Bronchial epithelial cell (primary cell): ENCODE measurements at regions not wholly inside any gene's neighbourhood (a gene's known extent, or its start where the extent isn't known, plus 50 kb on each side); places are given as distances from the start of the nearest gene placed in this dataset.

Experiments
- DNase-seq: peaks from one replicate; pipeline ENCODE4 v3.0.0-alpha.2; 2010; ENCODE audit warnings: low read depth
- FAIRE-seq: peaks from 2 replicates; lab custom pipeline; 2011; peaks lifted over from hg19 to GRCh38; lab: Jason Lieb, UNC
- H3K27me3 ChIP-seq: 2 replicates; pipeline ENCODE4 v1.5.1; 2011; ENCODE audit warnings: low read length; ENCODE audit not compliant: control insufficient read depth, insufficient read depth
- H3K36me3 ChIP-seq: 2 replicates; pipeline ENCODE4 v1.5.1; 2011; ENCODE audit warnings: low read length; ENCODE audit not compliant: control insufficient read depth, insufficient read depth
- H3K4me3 ChIP-seq: 2 replicates; pipeline ENCODE4 v1.5.1; 2011; ENCODE audit warnings: mild to moderate bottlenecking, low read depth, low read length, control low read depth
- TF ChIP-seq, protein P1 (sequence below): IDR thresholded peaks from 2 replicates; pipeline ENCODE4 v1.5.1; 2011; ENCODE audit warnings: mild to moderate bottlenecking, moderate library complexity, low read length, control low read depth, inconsistent platforms; ENCODE audit not compliant: insufficient read depth, severe bottlenecking

GRCh38 chr9:86764221-86764624 is 183.1 kb downstream of the GAS1 start:
- H3K27me3 ChIP-seq, result no peaks in the 10 kb centered on the region
- TF ChIP-seq, protein P1, sequence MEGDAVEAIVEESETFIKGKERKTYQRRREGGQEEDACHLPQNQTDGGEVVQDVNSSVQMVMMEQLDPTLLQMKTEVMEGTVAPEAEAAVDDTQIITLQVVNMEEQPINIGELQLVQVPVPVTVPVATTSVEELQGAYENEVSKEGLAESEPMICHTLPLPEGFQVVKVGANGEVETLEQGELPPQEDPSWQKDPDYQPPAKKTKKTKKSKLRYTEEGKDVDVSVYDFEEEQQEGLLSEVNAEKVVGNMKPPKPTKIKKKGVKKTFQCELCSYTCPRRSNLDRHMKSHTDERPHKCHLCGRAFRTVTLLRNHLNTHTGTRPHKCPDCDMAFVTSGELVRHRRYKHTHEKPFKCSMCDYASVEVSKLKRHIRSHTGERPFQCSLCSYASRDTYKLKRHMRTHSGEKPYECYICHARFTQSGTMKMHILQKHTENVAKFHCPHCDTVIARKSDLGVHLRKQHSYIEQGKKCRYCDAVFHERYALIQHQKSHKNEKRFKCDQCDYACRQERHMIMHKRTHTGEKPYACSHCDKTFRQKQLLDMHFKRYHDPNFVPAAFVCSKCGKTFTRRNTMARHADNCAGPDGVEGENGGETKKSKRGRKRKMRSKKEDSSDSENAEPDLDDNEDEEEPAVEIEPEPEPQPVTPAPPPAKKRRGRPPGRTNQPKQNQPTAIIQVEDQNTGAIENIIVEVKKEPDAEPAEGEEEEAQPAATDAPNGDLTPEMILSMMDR, result no peak
- no peaks in the 10 kb centered on the region for H3K36me3 ChIP-seq
- no peak for FAIRE-seq
- DNase-seq, result no peak
- H3K4me3 ChIP-seq, result no peak overlapping the region

DNA sequence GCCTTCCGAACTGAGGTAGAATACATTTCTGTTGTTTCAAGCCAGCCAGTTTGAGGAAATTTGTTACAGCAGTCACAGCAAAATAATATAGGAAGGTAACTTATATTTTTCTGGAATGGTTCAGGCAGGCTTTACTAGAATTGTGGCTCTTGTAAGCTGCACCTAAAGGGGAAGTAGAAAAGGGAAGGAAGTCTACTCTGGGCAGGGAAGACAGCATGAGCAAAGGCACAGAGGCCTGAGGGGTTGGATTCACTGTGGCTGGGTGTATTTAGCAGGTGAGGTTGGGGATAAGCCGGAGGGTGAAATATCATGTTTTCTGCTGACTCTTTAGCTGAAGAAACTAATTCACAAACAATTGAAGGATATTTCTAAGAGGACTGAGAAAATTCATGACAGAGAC is 183.5 kb downstream of the GAS1 start:
- H3K27me3 ChIP-seq, result no peaks in the 10 kb centered on the region
- H3K4me3 ChIP-seq, result no peak overlapping the region
- H3K36me3 ChIP-seq, result no peaks in the 10 kb centered on the region
- FAIRE-seq (no peak), DNase-seq (no peak)
- TF ChIP-seq, protein P1, result no peak

DNA sequence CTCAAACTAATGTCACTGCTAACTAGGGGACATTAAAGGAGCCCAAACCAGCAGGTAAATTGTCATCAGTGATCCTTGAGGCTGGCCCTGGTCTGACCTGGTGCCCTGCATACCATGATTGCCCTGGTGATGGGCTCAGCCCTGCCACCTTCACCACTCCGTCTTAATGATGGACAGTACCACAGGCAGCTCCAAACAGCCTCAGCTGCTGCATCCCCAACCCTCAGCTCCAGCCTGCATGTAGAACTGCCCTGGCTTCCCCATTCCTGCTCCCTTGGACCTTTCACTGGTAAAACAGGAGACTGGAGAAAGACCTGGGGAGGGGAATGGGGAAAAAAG is 190.0 kb downstream of the GAS1 start:
- Histone ChIP-seq H3K4me3 (no peak overlapping the region), H3K36me3 (no peaks in the 10 kb centered on the region), H3K27me3 (no peaks in the 10 kb centered on the region)
- no peak for FAIRE-seq
- TF ChIP-seq, protein P1, result no peak
- no peak for DNase-seq

GRCh38 chr9:86756576-86757381 is 190.5 kb downstream of the GAS1 start:
- H3K36me3 ChIP-seq, result no peaks in the 10 kb centered on the region
- DNase-seq (no peak), FAIRE-seq (no peak)
- no peak overlapping the region for H3K4me3 ChIP-seq
- TF ChIP-seq, protein P1, result no peak
- H3K27me3 ChIP-seq, result no peaks in the 10 kb centered on the region

DNA sequence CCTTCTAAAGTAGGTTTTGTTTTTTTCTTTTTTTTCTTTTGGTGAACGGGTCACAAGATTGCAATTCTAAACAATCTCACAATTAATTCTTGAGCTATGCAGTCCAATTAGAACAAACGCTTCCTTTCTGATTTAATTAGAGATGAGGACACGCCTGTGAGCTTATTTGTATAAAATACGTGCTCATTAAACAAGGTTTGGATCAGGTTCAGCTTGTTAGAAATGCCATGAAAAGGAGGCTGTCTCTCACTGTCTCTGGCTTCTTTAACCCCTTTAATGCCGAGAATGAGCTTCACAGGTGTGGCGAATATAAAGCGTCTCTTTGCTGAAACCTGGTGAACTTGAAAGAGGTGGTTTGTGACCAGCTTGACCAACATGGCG is 191.8 kb downstream of the GAS1 start:
- FAIRE-seq, result no peak
- TF ChIP-seq, protein P1, result no peak
- Histone ChIP-seq H3K4me3 (no peak overlapping the region), H3K27me3 (no peaks in the 10 kb centered on the region), H3K36me3 (no peaks in the 10 kb centered on the region)
- no peak for DNase-seq
